Sigmoid colon (tissue), 4 donors: ENCODE measurements at regions not wholly inside any gene's neighbourhood (a gene's known extent, or its start where the extent isn't known, plus 50 kb on each side); places are given as distances from the start of the nearest gene placed in this dataset.

Experiments
- EP300 ChIP-seq, 4 donors: sonication (generic); formaldehyde crosslinking; IDR thresholded peaks; one replicate each; pipeline ENCODE4 v1.6.1; 2017; ENCODE audit warnings: antibody characterized with exemption in 4 of 4
- POLR2A ChIP-seq, 2 donors: fragments of 450-650 bp; IDR thresholded peaks; one replicate each; pipeline ENCODE4 v1.6.1; 2016; ENCODE audit warnings: antibody characterized with exemption in 2 of 2, mild to moderate bottlenecking in 2 of 2, moderate library complexity in 2 of 2
- POLR2AphosphoS5 ChIP-seq, 4 donors: sonication (generic); formaldehyde crosslinking; IDR thresholded peaks; one replicate each; pipeline ENCODE4 v1.6.1; 2017; ENCODE audit warnings: antibody characterized with exemption in 4 of 4
- TF ChIP-seq, protein P1 (sequence below), 4 experiments: fragments of 450-650 bp in 3 of 4; fragments of 200-600 bp in 1 of 4; IDR thresholded peaks; one replicate each; pipeline ENCODE4 v1.5.1; 2016 to 2019; ENCODE audit warnings: antibody characterized with exemption in 4 of 4, mild to moderate bottlenecking in 3 of 4, moderate library complexity in 2 of 4

DNA sequence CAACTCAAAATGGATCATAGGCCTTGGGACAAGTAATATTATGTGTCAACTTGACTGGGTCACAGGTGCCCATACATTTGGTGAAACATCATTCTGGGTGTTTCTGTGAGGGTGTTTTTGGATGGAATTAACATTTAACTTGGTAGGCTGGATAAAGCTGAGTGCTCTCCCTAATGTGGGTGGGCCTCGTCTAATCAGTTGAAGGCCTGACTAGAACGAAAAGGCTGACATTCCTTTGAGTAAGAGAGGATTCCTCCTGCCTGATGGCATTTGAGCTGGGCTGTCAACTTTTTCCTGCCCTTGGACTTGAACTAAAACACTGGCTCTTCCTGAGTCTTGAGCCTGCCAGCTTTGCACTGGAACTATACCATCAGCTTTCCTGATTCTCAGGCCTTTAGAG lies 93.4 kb upstream of the ESRRB start:
- TF ChIP-seq POLR2A (IDR thresholded peaks at IDR 0.05) (no peak), EP300 (IDR thresholded peaks at IDR 0.05) (no peak), POLR2AphosphoS5 (IDR thresholded peaks at IDR 0.05) (no peak)
- TF ChIP-seq, protein P1, sequence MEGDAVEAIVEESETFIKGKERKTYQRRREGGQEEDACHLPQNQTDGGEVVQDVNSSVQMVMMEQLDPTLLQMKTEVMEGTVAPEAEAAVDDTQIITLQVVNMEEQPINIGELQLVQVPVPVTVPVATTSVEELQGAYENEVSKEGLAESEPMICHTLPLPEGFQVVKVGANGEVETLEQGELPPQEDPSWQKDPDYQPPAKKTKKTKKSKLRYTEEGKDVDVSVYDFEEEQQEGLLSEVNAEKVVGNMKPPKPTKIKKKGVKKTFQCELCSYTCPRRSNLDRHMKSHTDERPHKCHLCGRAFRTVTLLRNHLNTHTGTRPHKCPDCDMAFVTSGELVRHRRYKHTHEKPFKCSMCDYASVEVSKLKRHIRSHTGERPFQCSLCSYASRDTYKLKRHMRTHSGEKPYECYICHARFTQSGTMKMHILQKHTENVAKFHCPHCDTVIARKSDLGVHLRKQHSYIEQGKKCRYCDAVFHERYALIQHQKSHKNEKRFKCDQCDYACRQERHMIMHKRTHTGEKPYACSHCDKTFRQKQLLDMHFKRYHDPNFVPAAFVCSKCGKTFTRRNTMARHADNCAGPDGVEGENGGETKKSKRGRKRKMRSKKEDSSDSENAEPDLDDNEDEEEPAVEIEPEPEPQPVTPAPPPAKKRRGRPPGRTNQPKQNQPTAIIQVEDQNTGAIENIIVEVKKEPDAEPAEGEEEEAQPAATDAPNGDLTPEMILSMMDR (IDR thresholded peaks at IDR 0.05): no peak
